Smooth muscle cell (in vitro differentiated cells): ENCODE measurements at regions not wholly inside any gene's neighbourhood (a gene's known extent, or its start where the extent isn't known, plus 50 kb on each side); places are given as distances from the start of the nearest gene placed in this dataset.

Source experiments
- DNase-seq: peaks from one replicate; lab custom pipeline; 2025; ENCODE audit not compliant: unreplicated experiment; lab: John Stamatoyannopoulos, UW
- H2AFZ ChIP-seq: fragments of 200-600 bp; sonication (generic); 2 replicates; pipeline ENCODE4 v1.6.0; 2016; ENCODE audit warnings: antibody characterized with exemption, low read depth, mild to moderate bottlenecking
- H3F3A ChIP-seq: fragments of 200-600 bp; sonication (generic); 2 replicates; pipeline ENCODE4 v1.6.0; 2017; ENCODE audit warnings: antibody characterized with exemption, low read depth
- H3K27ac ChIP-seq: fragments of 200-600 bp; sonication (generic); 2 replicates; pipeline ENCODE4 v1.5.1; 2016; ENCODE audit warnings: low read depth, mild to moderate bottlenecking
- H3K27me3 ChIP-seq: fragments of 200-600 bp; sonication (generic); 2 replicates; pipeline ENCODE4 v1.6.1; 2016; ENCODE audit warnings: low read depth, mild to moderate bottlenecking
- H3K36me3 ChIP-seq: fragments of 200-600 bp; sonication (generic); 2 replicates; pipeline ENCODE4 v1.5.1; 2016; ENCODE audit warnings: low read depth
- H3K4me1 ChIP-seq: fragments of 200-600 bp; sonication (generic); 2 replicates; pipeline ENCODE4 v1.5.1; 2016; ENCODE audit warnings: low read depth
- H3K4me2 ChIP-seq: fragments of 200-600 bp; sonication (generic); 2 replicates; pipeline ENCODE4 v1.6.0; 2016; ENCODE audit warnings: mild to moderate bottlenecking
- H3K4me3 ChIP-seq: fragments of 200-600 bp; sonication (generic); 2 replicates; pipeline ENCODE4 v1.5.1; 2016; ENCODE audit warnings: mild to moderate bottlenecking
- H3K79me2 ChIP-seq: fragments of 200-600 bp; sonication (generic); 2 replicates; pipeline ENCODE4 v1.6.0; 2016; ENCODE audit warnings: low read depth, mild to moderate bottlenecking
- H3K9ac ChIP-seq: fragments of 200-600 bp; sonication (generic); 2 replicates; pipeline ENCODE4 v1.6.0; 2016; ENCODE audit warnings: low read depth
- H3K9me3 ChIP-seq: fragments of 200-600 bp; sonication (generic); replicated peaks from 2 replicates; pipeline ENCODE4 v1.5.1; 2016; ENCODE audit warnings: low read depth
- H4K20me1 ChIP-seq: fragments of 200-600 bp; sonication (generic); 2 replicates; pipeline ENCODE4 v1.6.0; 2016; ENCODE audit warnings: low read depth
- CTCF ChIP-seq: fragments of 200-600 bp; sonication (generic); IDR thresholded peaks from 2 replicates; pipeline ENCODE4 v1.5.1; 2017; ENCODE audit warnings: borderline replicate concordance, mild to moderate bottlenecking, antibody characterized with exemption; ENCODE audit not compliant: insufficient read depth, poor library complexity, severe bottlenecking
- WGBS: methylation state at CpG from one replicate; pipeline ENCODE4 v1.1.7; 2016; ENCODE audit warnings: low lambda C conversion rate; 5-methylcytosine and 5-hydroxymethylcytosine counted together

DNA sequence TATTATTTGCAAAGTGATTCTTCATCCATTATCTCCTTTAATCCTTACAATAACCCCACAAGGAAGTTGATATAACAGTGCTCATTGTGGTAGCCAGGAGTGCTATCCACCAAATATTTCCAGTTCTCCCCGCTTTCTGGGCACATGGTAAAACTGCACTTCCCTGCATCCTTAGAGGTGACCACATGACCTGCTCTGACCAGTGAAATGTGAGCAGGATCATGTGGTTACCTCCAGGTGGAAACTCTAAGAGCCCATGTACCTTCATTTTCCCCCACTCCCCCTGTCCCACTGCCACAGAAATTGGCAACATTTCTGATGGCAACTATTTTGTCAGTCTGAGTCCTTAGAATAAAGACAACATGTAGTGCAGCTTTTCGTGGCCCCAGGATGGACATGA, 89.7 kb downstream of the MRPL46 start:
- H3K9me3 ChIP-seq: no peaks in the 10 kb centered on the region
- no peak overlapping the region for H3K9ac ChIP-seq
- H3F3A ChIP-seq: peaks cover 5% of the 10 kb centered on the region
- peaks cover 15% of the 10 kb centered on the region for H3K4me1 ChIP-seq
- 88% methylated on average over 2 of the region's 2 CpGs for WGBS
- H3K79me2 ChIP-seq: no peaks in the 10 kb centered on the region
- no peak overlapping the region for H3K4me3 ChIP-seq
- no peak for TF ChIP-seq CTCF
- no peak for DNase-seq
- no peak overlapping the region for H3K4me2 ChIP-seq
- H3K36me3 ChIP-seq: no peaks in the 10 kb centered on the region
- H3K27ac ChIP-seq: no peak overlapping the region
- H3K27me3 ChIP-seq: no peaks in the 10 kb centered on the region
- H4K20me1 ChIP-seq: no peaks in the 10 kb centered on the region
- H2AFZ ChIP-seq: no peak overlapping the region

DNA sequence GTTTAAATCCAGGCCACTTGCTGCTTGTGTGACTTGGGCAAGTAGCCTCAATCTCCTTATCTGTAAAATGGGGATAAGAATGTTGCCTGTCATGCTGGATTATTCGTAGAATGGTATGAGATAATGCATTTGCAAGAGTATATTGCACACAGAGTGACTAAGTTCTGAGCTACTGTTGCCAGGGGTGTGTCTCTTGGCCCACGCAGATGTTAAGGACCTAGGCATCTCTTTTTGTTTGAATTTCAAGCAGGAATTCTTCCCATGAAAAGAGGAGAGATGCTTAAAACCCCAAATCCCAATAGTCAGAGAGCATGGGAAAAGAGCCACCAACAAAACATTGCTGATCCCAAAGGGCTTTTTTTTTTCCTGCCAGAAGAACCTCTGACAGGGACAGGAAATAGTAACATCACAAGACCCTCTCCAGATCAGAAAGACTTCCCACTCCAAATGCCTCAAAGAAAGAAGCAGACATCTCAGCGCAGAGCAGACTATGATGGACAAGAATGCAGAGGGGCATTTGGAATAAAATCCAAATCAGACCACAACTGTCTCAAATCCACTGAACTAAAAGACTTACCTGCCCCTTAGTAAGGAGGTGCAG, 90.5 kb downstream of the MRPL46 start:
- DNase-seq: no peak
- H3K27ac ChIP-seq: no peak overlapping the region
- H3K4me2 ChIP-seq: no peak overlapping the region
- no peak for TF ChIP-seq CTCF
- H3K4me1 ChIP-seq: peaks cover 11% of the 10 kb centered on the region
- H3K9ac ChIP-seq: no peak overlapping the region
- no peak overlapping the region for H2AFZ ChIP-seq
- WGBS: 41% methylated on average over 3 of the region's 3 CpGs
- H3K36me3 ChIP-seq: no peaks in the 10 kb centered on the region
- no peaks in the 10 kb centered on the region for H3K27me3 ChIP-seq
- H4K20me1 ChIP-seq: no peaks in the 10 kb centered on the region
- no peak overlapping the region for H3K4me3 ChIP-seq
- no peaks in the 10 kb centered on the region for H3K79me2 ChIP-seq
- H3K9me3 ChIP-seq: no peaks in the 10 kb centered on the region
- H3F3A ChIP-seq: peaks cover 4% of the 10 kb centered on the region

- H3K27me3 ChIP-seq: no peaks in the 10 kb centered on the region
- H3K79me2 ChIP-seq: no peaks in the 10 kb centered on the region
- no peaks in the 10 kb centered on the region for H3K36me3 ChIP-seq
- H2AFZ ChIP-seq: peak overlapping the region; percentile 21
- peak overlapping the region; percentile 54 for H3K9ac ChIP-seq
- H3K4me1 ChIP-seq: peaks cover 11% of the 10 kb centered on the region
- no peaks in the 10 kb centered on the region for H3K9me3 ChIP-seq
- no peak for TF ChIP-seq CTCF
- no peak overlapping the region for H3K4me3 ChIP-seq
- H3F3A ChIP-seq: no peaks in the 10 kb centered on the region
- WGBS: 32% methylated on average over 9 of the region's 9 CpGs
- peak overlapping the region; percentile 74 for H3K27ac ChIP-seq
- DNase-seq: no peak
- H3K4me2 ChIP-seq: peak overlapping the region; percentile 72
- no peaks in the 10 kb centered on the region for H4K20me1 ChIP-seq
These were observed 91.8 kb downstream of the MRPL46 start for GRCh38 chr15:88375234-88375927.

DNA sequence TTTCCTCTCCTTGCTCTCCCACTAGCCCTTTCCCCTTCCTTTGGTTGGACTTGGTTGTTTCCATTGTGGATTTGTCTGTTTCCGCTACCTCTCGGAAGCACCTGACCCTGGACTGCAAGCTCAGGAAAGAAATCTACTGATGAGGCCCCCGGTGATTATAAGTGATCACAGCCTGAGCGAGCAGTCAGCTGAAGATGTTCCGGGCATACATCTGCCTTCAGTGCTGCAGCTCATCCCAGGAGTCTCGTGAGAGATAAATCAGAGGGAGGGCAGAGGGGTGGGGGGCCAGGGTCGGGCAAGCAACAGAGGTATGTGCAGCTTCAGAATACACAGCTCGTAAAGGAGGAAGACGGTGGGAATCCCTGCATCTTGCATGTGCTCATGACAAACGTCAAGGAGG, 102.1 kb downstream of the MRPL46 start:
- Histone ChIP-seq H3K4me3 (no peak overlapping the region), H3F3A (no peaks in the 10 kb centered on the region), H3K36me3 (no peaks in the 10 kb centered on the region), H3K27me3 (peaks cover 22% of the 10 kb centered on the region), H3K27ac (no peak overlapping the region), H3K79me2 (no peaks in the 10 kb centered on the region), H3K4me2 (no peak overlapping the region), H2AFZ (no peak overlapping the region), H4K20me1 (no peaks in the 10 kb centered on the region), H3K9me3 (no peaks in the 10 kb centered on the region), H3K9ac (no peak overlapping the region), H3K4me1 (no peaks in the 10 kb centered on the region)
- no peak for TF ChIP-seq CTCF
- no peak for DNase-seq
- WGBS: 79% methylated on average over 10 of the region's 10 CpGs
